Muscle of leg (tissue), 3 donors: ENCODE measurements at regions not wholly inside any gene's neighbourhood (a gene's known extent, or its start where the extent isn't known, plus 50 kb on each side); places are given as distances from the start of the nearest gene placed in this dataset.

Experiments
- DNase-seq: peaks from one replicate; pipeline ENCODE4 v3.0.0; 2013
- H3K27ac ChIP-seq: one replicate; pipeline ENCODE4 v1.5.1; 2013; ENCODE audit warnings: mild to moderate bottlenecking, low read length, control low read depth
- H3K27me3 ChIP-seq: one replicate; pipeline ENCODE4 v1.6.1; 2013; ENCODE audit warnings: low read length; ENCODE audit not compliant: control insufficient read depth, insufficient read depth
- H3K36me3 ChIP-seq: one replicate; pipeline ENCODE4 v1.6.1; 2013; ENCODE audit warnings: low read length; ENCODE audit not compliant: control insufficient read depth, insufficient read depth
- H3K4me1 ChIP-seq: one replicate; pipeline ENCODE4 v1.6.1; 2013; ENCODE audit warnings: low read length; ENCODE audit not compliant: control insufficient read depth, insufficient read depth
- H3K4me3 ChIP-seq: one replicate; pipeline ENCODE4 v1.5.1; 2013; ENCODE audit warnings: low read length, control low read depth
- H3K9me3 ChIP-seq: replicated peaks from 2 replicates; pipeline ENCODE4 v1.6.1; 2013; ENCODE audit warnings: low read depth, low read length; ENCODE audit not compliant: control insufficient read depth
- WGBS: methylation state at CpG from one replicate; pipeline ENCODE4 v1.1.5; 2013; ENCODE audit warnings: missing lambda C conversion rate; ENCODE audit not compliant: insufficient coverage; 5-methylcytosine and 5-hydroxymethylcytosine counted together

- DNase-seq: no peak
- Histone ChIP-seq H3K4me3 (no peak overlapping the region), H3K27me3 (no peaks in the 10 kb centered on the region), H3K9me3 (no peaks in the 10 kb centered on the region), H3K27ac (no peak overlapping the region), H3K4me1 (no peaks in the 10 kb centered on the region), H3K36me3 (no peaks in the 10 kb centered on the region)
- no CpG with 5 or more reads among the region's 2 CpGs for WGBS
These were observed 432.7 kb upstream of the ARID1B start for GRCh38 chr6:156344491-156344890.

DNA sequence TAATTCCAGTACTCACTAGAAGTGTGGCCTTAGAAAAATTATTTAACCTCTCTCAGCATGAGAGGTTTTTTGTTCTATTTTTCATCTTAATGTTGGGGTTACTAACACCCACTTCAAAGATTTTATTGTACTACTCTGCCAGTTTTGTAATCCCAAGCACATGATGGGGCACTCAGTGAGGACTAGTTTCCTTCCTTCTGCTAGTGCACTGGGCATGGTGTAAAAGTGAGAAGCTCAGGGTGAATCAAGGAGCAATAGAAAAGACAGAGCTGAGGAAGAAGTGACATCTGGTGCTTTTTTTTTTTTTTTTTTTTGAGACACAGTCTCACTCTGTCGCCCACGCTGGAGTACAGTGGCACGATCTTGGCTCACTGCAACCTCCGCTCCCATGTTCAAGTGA is 439.4 kb upstream of the ARID1B start:
- Histone ChIP-seq H3K4me3 (no peak overlapping the region), H3K9me3 (peaks cover 2% of the 10 kb centered on the region), H3K4me1 (no peaks in the 10 kb centered on the region), H3K36me3 (no peaks in the 10 kb centered on the region), H3K27ac (no peak overlapping the region), H3K27me3 (no peaks in the 10 kb centered on the region)
- 80% methylated on average over 4 of the region's 4 CpGs for WGBS
- DNase-seq: no peak

DNA sequence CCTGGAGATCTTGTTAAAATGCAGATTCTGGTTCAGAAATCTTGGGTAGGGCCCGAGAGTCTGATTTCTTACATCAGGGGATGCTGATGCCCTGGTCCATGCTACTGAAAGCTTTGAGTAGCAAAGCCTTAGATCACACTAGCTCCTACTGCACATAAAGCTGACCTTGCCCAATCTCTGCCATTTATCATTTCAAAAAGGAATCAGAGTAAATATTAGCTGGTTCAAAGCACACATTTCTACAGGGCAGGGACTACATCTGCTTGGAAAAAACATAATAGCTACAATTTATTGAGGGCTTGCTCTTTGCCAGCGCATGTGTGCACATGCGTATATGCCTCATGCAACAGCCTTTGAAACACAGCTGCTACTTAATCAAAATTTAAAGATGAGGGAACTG is 440.4 kb upstream of the ARID1B start:
- Histone ChIP-seq H3K27ac (no peak overlapping the region), H3K27me3 (no peaks in the 10 kb centered on the region), H3K9me3 (peaks cover 7% of the 10 kb centered on the region), H3K4me3 (no peak overlapping the region), H3K36me3 (no peaks in the 10 kb centered on the region), H3K4me1 (no peaks in the 10 kb centered on the region)
- 73% methylated on average over 2 of the region's 3 CpGs for WGBS
- DNase-seq: no peak

DNA sequence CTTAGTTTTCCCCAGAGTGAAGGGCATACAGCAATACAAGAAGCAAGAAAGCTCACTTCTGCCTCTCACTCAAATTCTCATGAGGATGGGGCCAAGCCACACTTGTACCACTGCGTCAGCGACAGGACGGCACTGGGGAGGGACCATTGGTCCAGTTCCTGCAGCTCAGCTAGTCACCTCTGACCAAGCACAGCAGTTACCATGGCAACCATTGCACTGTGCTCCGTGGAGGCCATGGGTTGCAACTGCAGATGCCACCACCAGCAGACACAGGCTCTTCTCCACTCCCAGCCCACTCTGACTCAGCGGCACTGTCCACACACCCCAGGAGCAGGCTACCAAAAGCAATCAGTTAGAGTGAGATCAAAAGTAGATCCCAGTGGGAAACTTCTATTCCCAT is 441.1 kb upstream of the ARID1B start:
- 61% methylated on average over 5 of the region's 5 CpGs for WGBS
- no peaks in the 10 kb centered on the region for H3K27me3 ChIP-seq
- H3K27ac ChIP-seq: no peak overlapping the region
- no peak for DNase-seq
- no peaks in the 10 kb centered on the region for H3K36me3 ChIP-seq
- H3K9me3 ChIP-seq: peaks cover 7% of the 10 kb centered on the region
- no peak overlapping the region for H3K4me3 ChIP-seq
- H3K4me1 ChIP-seq: no peaks in the 10 kb centered on the region

DNA sequence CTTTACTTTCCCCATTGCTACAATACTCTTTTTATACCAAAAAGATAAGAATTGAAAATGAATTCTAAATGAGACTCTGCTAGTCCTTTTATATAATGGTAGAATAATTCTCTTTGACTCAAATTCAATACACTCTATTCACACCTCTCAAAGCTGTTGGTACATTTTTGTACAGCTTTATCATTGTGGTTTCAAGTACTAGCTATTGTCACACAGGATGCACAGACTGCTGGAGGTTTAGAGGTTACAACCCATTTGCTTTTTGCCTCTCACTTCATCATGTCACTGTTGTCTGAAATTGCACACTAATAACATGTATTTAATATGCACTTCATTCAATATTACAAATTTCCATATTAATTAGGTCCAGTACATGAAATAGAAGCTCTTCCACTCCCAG is 442.2 kb upstream of the ARID1B start:
- Histone ChIP-seq H3K9me3 (peaks cover 7% of the 10 kb centered on the region), H3K4me3 (no peak overlapping the region), H3K36me3 (no peaks in the 10 kb centered on the region), H3K4me1 (no peaks in the 10 kb centered on the region), H3K27me3 (no peaks in the 10 kb centered on the region), H3K27ac (no peak overlapping the region)
- DNase-seq: no peak

DNA sequence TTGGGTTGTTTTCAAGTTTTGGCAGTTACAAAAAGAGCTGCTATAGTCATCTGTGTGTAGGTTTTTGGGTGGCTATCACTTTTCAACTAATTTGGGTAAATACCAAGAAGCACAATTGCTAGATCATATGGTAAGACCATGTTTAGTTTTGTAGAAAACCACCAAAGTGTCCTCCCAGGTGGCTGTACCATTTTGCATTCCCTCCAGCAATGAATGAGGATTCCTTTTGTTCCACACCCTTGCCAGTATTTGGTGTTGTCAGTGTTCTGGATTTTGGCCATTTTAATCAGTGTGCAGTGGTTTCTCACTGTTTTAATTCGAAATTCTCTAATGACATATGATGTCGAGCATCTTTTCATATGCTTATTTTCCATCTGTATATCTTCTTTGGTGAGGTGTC is 457.5 kb upstream of the ARID1B start:
- no peak for DNase-seq
- no peaks in the 10 kb centered on the region for H3K36me3 ChIP-seq
- no CpG with 5 or more reads among the region's 2 CpGs for WGBS

GRCh38 chr6:156316583-156317125 is 460.5 kb upstream of the ARID1B start:
- Histone ChIP-seq H3K9me3 (no peaks in the 10 kb centered on the region), H3K27ac (no peak overlapping the region), H3K36me3 (no peaks in the 10 kb centered on the region), H3K4me1 (no peaks in the 10 kb centered on the region), H3K4me3 (no peak overlapping the region), H3K27me3 (no peaks in the 10 kb centered on the region)
- peak; percentile 10 for DNase-seq
- 62% methylated on average over 8 of the region's 11 CpGs for WGBS

More for the DNA sequence above, 457.5 kb upstream of the ARID1B start:
- Histone ChIP-seq H3K9me3 (no peaks in the 10 kb centered on the region), H3K4me3 (no peak overlapping the region), H3K27me3 (no peaks in the 10 kb centered on the region), H3K4me1 (no peaks in the 10 kb centered on the region), H3K27ac (no peak overlapping the region)

GRCh38 chr6:156315146-156315545 is 462.0 kb upstream of the ARID1B start:
- H3K27ac ChIP-seq: no peak overlapping the region
- no peaks in the 10 kb centered on the region for H3K4me1 ChIP-seq
- H3K27me3 ChIP-seq: no peaks in the 10 kb centered on the region
- whole genome bisulfite sequencing: 95% methylated on average over 3 of the region's 4 CpGs
- H3K9me3 ChIP-seq: no peaks in the 10 kb centered on the region
- DNase-seq: no peak
- H3K36me3 ChIP-seq: no peaks in the 10 kb centered on the region
- no peak overlapping the region for H3K4me3 ChIP-seq

DNA sequence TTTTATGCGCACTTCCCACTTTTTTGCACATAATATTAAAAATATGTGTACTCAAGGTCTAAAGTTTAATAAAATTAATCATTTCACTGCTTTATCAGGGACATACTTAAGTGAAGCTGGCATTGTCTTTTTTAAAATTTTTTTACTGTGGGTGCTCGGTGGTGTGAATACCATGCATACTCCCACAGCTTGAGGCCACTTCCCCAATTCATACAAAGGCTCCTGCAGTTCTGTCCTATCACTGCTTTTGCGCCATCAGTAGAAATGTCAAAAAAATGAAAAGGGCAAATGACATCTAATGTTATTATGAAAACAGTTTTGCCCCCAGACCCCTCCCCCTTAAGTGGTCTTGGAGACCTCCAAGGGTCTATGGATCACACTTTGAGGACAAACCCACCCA is 464.1 kb upstream of the ARID1B start:
- Histone ChIP-seq H3K36me3 (no peaks in the 10 kb centered on the region), H3K9me3 (no peaks in the 10 kb centered on the region), H3K27ac (no peak overlapping the region), H3K4me3 (no peak overlapping the region), H3K27me3 (no peaks in the 10 kb centered on the region), H3K4me1 (no peaks in the 10 kb centered on the region)
- WGBS: no CpG with 5 or more reads among the region's 3 CpGs
- no peak for DNase-seq

- Histone ChIP-seq H3K4me3 (no peak overlapping the region), H3K9me3 (no peaks in the 10 kb centered on the region), H3K4me1 (no peaks in the 10 kb centered on the region), H3K27me3 (no peaks in the 10 kb centered on the region), H3K36me3 (no peaks in the 10 kb centered on the region), H3K27ac (no peak overlapping the region)
- DNase-seq: no peak
These were observed 465.9 kb upstream of the ARID1B start for GRCh38 chr6:156311291-156311690.

- no peak overlapping the region for H3K4me3 ChIP-seq
- no peaks in the 10 kb centered on the region for H3K4me1 ChIP-seq
- H3K27me3 ChIP-seq: no peaks in the 10 kb centered on the region
- 63% methylated on average over 5 of the region's 6 CpGs for WGBS
- H3K9me3 ChIP-seq: no peaks in the 10 kb centered on the region
- H3K27ac ChIP-seq: no peak overlapping the region
- no peak for DNase-seq
- no peaks in the 10 kb centered on the region for H3K36me3 ChIP-seq
These were observed 466.5 kb upstream of the ARID1B start for GRCh38 chr6:156310701-156311100.
